ENCODE measurements at regions not wholly inside any gene's neighbourhood (a gene's known extent, or its start where the extent isn't known, plus 50 kb on each side); places are given as distances from the start of the nearest gene placed in this dataset.
"Not testable (repeated sequence)": the region's sequence is repeated elsewhere in the genome, so short reads cannot be mapped to it uniquely, and the experiment has no call there.

DNA sequence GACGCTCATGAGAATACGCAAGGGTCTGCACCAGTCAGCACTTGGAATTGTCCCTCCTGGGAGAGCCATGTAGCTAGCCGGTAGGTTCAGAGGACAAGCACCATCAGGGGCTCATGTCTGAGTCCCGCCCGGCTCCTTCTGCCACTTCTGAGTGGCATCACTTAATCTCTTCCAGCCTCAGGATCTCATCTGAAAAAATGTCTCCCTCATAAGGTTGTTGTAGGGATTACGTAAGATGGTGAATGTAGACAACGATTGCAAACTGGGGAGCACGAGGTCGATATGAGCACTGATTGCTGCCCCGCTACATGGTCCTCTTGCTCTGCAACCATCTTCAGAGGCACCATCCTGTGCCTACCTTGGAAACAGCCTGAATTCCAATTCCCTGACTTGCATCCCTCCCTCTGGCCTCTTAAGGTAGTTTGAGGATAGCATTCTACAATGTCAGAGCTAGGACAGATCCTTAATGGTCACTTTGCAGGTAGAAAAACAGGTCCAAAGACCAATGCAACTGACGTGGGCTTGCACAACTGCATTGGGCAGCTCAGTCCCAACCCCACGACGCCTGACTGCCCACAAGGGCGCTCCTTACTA is 115.8 kb upstream of the TMEM45B start:
- peak; percentile 10 for DNase-seq (ENCODE audit: low read depth)

GRCh38 chr11:129700701-129701100 is 114.9 kb upstream of the TMEM45B start:
- no peak for DNase-seq (ENCODE audit: low read depth)

GRCh38 chr11:129701706-129702105 is 113.9 kb upstream of the TMEM45B start:
- DNase-seq (ENCODE audit: low read depth), result no peak

DNA sequence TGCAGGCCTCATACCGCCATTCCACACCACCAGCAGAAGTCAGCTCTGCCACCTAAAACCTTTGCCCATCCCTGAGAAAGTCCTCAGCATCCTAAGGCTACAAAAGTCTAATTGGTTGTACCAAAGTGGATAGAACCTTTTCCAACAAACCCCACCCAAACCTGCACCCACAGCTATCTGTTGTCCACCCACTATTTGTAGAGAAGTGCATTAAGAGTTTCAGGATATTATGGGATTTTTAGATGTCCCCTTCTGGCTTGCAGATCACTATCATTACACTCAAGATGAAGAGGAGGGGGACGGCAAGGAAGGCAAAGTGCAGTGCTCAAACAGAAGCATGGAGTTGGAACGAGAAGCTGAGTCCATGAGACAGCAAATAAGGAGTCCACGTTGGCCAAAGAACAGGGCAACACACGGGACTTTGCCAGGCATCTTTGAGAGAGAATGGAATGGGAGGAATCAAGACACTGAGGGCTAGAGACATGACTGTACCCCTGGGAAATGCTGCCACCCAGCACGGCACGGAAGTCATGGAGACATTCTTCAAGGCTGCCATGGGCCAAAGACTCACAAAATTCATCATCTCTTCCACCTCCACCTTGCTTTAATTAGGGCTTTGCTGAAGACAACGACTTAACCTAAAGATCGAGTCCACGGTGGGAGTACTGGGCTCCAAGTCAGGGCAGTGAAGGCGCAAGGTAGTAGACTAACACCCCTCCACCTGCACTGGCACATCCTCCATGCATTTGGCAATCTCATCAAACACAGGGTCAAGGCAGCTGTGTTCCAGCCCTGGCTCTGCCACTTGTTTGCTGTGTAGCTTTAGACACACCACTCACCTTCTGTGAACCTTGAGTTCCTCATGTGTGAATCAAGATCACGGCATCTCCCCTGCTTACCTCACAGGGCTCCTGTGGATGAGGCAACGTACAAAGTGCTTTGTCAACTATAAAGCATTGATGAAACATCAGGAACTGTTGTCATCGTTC is 112.9 kb upstream of the TMEM45B start:
- DNase-seq (ENCODE audit: low read depth), result no peak

GRCh38 chr11:129703846-129704245 is 111.8 kb upstream of the TMEM45B start:
- DNase-seq (ENCODE audit: low read depth), result no peak

- no peak for DNase-seq (ENCODE audit: low read depth)
Measured at GRCh38 chr11:129704831-129705230, 110.8 kb upstream of the TMEM45B start.

DNA sequence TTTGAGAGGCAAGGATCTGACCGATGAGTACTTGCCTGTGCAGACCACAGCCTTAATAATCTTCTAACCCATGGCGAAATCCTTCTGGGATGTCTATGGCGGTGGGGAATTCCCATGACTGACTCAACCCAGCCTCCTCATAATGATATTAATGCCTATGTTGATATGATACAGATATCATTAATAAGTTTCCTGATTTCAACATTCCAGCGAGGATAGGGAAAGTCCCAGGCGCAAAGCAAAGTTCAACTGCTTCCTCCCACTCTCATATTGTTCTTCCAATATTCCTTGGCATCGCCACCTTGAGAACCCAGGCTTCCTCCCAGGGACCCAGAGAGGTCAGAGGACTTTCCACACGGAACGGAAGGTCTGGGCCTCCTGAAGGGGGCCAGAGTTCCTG is 110.3 kb upstream of the TMEM45B start:
- no peak for DNase-seq (ENCODE audit: low read depth)

GRCh38 chr11:129705933-129706332 is 109.7 kb upstream of the TMEM45B start:
- no peak for DNase-seq (ENCODE audit: low read depth)

GRCh38 chr11:129709801-129710398 is 105.7 kb upstream of the TMEM45B start:
- no peak for DNase-seq (ENCODE audit: low read depth)

DNA sequence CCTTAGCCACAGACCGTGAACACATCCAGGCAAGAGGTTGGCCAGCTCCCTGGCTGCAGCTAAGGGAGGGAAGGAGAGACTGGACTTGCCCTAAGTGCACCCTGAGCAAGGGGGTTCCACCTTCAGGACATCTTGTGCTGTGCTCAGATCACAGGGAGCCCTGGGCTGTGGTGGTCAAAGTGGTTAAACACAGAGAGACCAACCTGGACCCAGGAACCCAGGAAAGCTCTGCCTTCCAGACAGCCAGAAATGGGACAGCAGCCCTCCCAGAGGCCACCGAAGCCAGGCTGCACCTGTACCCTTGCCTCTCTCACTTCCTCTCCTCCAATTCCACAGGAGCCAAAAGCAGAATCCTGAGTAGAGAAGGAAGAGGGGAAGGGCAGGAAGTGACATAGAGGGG is 105.2 kb upstream of the TMEM45B start:
- DNase-seq (ENCODE audit: low read depth), result no peak

DNA sequence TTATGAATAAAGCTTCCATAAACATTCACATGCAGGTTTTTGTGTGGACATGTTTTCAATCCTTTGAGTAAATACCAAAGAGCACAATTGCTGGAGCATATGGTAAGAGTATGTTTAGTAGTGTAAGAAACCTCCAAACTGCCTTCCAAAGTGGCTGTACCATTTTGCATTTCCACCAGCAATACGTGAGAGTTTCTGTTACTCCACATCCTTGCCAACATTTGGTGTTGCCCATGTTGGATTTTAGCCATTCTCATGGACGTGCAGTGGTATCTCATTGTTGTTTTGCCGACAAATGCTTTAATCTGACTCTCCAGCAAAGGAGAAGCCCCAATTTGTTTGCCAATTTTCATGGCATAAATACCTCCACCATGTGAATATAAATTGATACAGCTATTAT is 103.9 kb upstream of the TMEM45B start:
- no peak for DNase-seq (ENCODE audit: low read depth)

DNA sequence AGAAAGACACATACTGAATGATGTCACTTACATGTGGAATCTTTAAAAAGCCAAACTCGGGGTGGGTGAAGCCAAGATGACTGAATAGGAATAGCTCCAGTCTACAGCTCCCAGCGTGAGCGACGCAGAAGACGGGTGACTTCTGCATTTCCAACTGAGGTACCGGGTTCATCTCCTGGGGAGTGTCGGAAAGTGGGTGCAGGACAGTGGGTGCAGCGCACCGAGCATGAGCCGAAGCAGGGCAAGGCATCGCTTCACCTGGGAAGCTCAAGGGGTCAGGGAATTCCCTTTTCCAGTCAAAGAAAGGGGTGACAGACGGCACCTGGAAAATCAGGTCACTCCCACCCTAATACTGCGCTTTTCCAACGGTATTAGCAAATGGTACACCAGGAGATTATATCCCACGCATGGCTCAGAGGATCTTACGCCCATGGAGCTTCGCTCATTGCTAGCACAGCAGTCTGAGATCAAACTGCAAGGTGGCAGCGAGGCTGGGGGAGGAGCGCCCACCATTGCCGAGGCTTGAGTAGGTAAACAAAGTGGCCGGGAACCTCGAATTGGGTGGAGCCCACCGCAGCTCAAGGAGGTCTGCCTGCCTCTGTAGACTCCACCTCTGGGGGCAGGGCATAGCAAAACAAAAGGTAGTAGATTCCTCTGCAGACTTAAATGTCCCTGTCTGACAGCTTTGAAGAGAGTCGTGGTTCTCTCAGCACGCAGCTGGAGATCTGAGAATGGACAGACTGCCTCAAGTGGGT is 103.0 kb upstream of the TMEM45B start:
- DNase-seq (ENCODE audit: low read depth), result not testable (repeated sequence)

GRCh38 chr11:129719037-129719436 is 96.6 kb upstream of the TMEM45B start:
- no peak for DNase-seq (ENCODE audit: low read depth)

- DNase-seq (ENCODE audit: low read depth), result no peak
Measured at GRCh38 chr11:129720156-129720555, 95.5 kb upstream of the TMEM45B start.

GRCh38 chr11:129720994-129721393 is 94.7 kb upstream of the TMEM45B start:
- DNase-seq (ENCODE audit: low read depth), result no peak

- DNase-seq (ENCODE audit: low read depth), result no peak
Measured at GRCh38 chr11:129721685-129722084, 94.0 kb upstream of the TMEM45B start.

DNA sequence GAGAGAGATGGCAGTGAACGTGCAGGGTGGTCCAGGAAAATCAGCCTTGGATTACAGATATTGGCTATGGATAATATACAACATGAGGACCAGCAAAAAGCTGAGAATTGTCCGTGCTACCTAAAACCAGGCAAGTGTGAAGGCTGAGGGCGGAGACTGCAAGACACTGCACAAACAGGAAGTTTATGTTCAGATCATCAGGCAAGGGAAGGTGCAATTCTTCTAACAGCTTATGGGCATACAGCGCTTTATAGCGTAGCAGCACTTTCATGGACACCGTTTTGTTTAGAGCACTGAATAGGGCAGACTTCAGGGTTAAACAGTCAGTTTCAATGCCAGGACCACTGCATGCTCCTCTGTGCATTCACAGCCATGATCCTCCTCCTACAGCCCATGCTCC is 93.1 kb upstream of the TMEM45B start:
- no peak for DNase-seq (ENCODE audit: low read depth)

- DNase-seq (ENCODE audit: low read depth), result no peak
Measured at GRCh38 chr11:129723146-129723760, 92.4 kb upstream of the TMEM45B start.

DNA sequence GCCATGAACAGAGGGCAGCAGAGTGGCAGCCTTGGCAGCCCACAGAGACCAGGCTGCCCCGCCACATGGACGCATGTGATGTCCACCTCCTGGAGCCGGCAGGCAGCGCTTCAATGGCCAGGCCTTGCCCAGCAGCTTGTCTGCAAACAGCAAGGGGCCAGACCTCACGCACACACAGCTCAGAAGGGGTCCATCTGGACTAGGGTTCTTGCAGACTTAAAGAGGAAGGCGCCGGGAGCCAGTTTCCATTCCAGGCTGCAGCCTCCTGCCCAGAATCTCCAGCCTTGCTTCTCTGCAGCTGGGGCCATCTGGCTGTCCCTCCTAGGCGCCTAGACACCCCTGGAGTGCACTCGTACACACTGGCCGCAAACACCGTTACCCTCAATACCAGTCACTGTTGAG is 91.9 kb upstream of the TMEM45B start:
- DNase-seq (ENCODE audit: low read depth), result no peak

DNA sequence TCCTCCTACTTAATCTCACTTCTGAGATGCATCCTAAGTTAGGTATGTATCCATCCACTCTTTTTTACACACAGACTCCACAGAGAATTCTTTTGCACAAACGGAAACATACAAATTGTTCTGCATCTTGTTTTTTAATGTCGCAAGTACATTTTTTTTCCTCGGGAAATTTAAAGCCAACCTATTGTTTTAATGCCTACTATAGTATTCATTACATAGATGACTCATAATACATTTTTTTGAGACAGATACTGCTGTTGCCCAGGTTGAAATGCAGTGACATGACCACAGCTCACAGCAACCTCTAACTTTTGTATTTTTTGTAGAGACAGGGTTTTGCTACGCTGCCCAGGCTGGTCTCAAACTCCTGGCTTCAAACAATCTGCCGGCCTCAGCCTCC is 90.8 kb upstream of the TMEM45B start:
- DNase-seq (ENCODE audit: low read depth), result no peak

- DNase-seq (ENCODE audit: low read depth), result no peak
Measured at GRCh38 chr11:129726179-129726578, 89.5 kb upstream of the TMEM45B start.

DNA sequence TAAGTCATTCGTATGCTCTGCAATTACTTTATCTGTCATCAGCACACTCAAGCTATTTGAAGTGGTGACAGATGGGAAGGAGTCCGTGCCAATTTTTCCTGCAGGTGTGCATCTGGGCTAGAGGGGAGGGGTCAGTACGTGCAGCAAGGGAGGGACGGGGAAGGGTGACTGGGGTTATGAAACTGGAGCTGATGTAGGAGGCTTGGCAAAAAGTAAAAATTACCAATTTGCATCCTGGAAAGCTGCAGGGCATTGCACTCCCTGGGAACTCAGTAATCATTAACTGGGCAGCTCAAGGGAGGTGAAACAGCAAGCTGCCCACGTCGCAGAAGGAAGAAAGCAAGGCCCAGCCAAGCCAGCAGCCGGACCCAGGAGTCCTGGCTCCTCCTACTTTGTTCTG is 87.1 kb upstream of the TMEM45B start:
- DNase-seq (ENCODE audit: low read depth), result no peak
